ENCODE measurements at regions not wholly inside any gene's neighbourhood (a gene's known extent, or its start where the extent isn't known, plus 50 kb on each side); places are given as distances from the start of the nearest gene placed in this dataset.
A peak's percentile ranks its signal among the peaks of the same experiment; 100 is the strongest.
"Not testable (repeated sequence)": the region's sequence is repeated elsewhere in the genome, so short reads cannot be mapped to it uniquely, and the experiment has no call there.

GRCh38 chr6:3921663-3922062, 72.5 kb downstream of the FAM50B start:
- no peak for DNase-seq

GRCh38 chr6:3922619-3923018, 73.4 kb downstream of the FAM50B start:
- not testable (repeated sequence) for DNase-seq

- DNase-seq, result not testable (repeated sequence)
Observed at GRCh38 chr6:3925223-3926149, 76.3 kb downstream of the FAM50B start.

GRCh38 chr6:3926150-3926482, 76.9 kb downstream of the FAM50B start:
- no peak for DNase-seq

GRCh38 chr6:3928111-3928510, 78.9 kb downstream of the FAM50B start:
- DNase-seq, result no peak

- DNase-seq, result no peak
Observed at GRCh38 chr6:3929281-3929798, 80.2 kb downstream of the FAM50B start.

GRCh38 chr6:3937438-3937837, 88.3 kb downstream of the FAM50B start:
- no peak for DNase-seq

GRCh38 chr6:3938715-3939367, 89.7 kb downstream of the FAM50B start:
- no peak for DNase-seq

GRCh38 chr6:3939368-3939958, 90.3 kb downstream of the FAM50B start:
- DNase-seq, result no peak

- no peak for DNase-seq
Observed at GRCh38 chr6:3939964-3940363, 90.8 kb downstream of the FAM50B start.

GRCh38 chr6:3940703-3941102, 91.5 kb downstream of the FAM50B start:
- DNase-seq, result peak in 12 of 14 donors; percentile 5 to 73 (median 47)

GRCh38 chr6:3943331-3943765, 94.2 kb downstream of the FAM50B start:
- DNase-seq, result no peak

GRCh38 chr6:3944246-3944645, 95.1 kb downstream of the FAM50B start:
- DNase-seq, result no peak

- no peak for DNase-seq
Observed at GRCh38 chr6:3946778-3947177, 97.6 kb downstream of the FAM50B start.

GRCh38 chr6:3948866-3949265, 99.7 kb downstream of the FAM50B start:
- no peak for DNase-seq

GRCh38 chr6:3949521-3949920, 100.3 kb downstream of the FAM50B start:
- no peak for DNase-seq

- no peak for DNase-seq
Observed at GRCh38 chr6:3956054-3956453, 106.9 kb downstream of the FAM50B start.

- no peak for DNase-seq
Observed at GRCh38 chr6:3957321-3957720, 108.1 kb downstream of the FAM50B start.

- DNase-seq, result no peak
Observed at GRCh38 chr6:3958255-3958654, 109.1 kb downstream of the FAM50B start.

GRCh38 chr6:3959385-3959784, 110.2 kb downstream of the FAM50B start:
- no peak for DNase-seq

- no peak for DNase-seq
Observed at GRCh38 chr6:3960754-3961361, 111.7 kb downstream of the FAM50B start.

- no peak for DNase-seq
Observed at GRCh38 chr6:3961581-3962215, 112.5 kb downstream of the FAM50B start.
